ENCODE measurements at regions not wholly inside any gene's neighbourhood (a gene's known extent, or its start where the extent isn't known, plus 50 kb on each side); places are given as distances from the start of the nearest gene placed in this dataset.
"Not testable (repeated sequence)": the region's sequence is repeated elsewhere in the genome, so short reads cannot be mapped to it uniquely, and the experiment has no call there.

- DNase-seq: no peak
Observed at GRCh38 chr21:14677639-14678179, 131.6 kb upstream of the SAMSN1 start.

GRCh38 chr21:14677013-14677412, 130.9 kb upstream of the SAMSN1 start:
- no peak for DNase-seq

DNA sequence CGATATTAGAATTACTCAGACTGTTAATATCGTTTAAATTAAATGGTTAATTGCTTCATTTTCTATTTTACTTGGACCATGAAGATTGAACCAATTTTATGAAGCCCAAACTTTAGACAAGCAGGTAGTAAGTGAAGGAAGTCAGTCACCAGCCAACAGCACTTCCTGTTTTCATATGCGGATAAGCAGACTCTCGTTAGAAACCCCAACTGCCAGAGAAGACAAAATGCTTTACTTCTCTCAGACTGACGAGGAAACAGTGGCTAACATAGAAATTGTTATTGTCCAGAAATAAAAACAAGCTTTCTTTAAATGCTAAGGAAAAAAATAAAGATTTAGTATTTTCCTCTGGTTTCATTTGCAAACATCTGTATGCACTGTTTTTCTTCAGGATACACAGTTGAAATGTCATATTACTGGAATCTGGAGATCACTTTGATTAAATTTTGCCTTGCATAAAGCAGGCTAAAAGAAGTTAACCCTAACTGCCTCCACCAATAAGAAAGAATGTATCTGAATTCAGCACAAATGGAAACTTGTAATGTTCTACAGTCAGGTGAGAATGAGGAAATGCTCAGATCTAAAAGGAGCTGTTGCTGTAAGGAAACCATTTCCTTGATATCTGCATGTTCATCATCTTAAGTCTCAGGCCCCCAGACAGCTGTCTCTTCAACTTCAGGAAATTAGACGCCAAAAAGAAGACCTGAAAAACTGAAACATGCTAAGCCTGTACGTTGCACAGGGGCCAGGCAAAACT, 129.8 kb upstream of the SAMSN1 start:
- DNase-seq: peak; percentile 11

DNA sequence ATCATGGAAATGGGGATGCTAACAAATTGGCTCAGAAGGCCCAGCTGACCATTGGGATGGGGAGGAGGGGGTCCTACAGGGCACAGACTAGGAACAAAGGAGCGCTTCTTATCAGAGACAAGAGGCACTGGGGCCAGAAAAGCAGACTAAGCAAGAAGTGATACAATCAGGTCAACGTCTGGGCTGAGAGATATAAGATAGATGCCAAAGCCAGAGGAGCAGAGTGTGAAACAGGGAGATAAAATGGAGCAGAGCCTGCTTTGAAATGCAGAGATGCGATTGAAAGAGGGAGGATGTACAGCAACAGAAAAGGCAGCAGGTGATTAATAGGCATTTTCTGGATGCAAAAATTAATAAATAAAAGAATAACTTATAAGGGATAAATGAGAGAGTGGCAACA, 127.5 kb upstream of the SAMSN1 start:
- DNase-seq: no peak

GRCh38 chr21:14672466-14672865, 126.4 kb upstream of the SAMSN1 start:
- no peak for DNase-seq

DNA sequence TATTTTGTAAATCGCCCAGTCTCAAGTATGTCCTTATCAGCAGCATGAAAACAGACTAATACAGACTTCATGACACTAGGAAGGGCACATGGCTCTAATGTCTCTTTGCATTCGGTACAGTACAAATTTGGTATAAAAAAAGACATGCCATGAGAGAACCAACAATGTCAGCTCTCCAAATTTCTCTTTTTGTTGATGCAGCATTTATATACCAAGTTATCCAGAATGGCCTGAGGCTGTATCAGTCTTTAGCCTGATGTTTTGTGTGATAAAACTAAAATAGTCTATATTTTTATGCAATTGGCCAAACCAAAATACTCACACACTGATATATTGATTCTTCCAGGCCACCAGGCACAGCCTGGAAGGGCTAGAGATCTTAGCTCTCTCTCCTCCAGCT, 124.3 kb upstream of the SAMSN1 start:
- DNase-seq: no peak

DNA sequence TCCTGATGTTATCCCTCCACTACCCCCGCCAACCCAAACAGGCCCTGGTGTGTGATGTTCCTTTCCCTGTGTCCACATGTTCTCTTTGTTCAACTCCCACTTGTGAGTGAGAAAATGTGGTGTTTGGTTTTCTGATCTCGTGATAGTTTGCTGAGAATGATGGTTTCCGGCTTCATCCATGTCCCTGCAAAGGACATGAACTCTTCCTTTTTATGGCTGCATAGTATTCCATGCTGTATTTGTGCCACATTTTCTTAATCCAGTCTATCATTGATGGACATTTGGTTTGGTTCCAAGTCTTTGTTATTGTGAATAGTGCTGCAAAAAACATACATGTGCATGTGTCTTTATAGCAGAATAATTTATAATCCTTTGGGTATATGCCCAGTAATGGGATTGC, 123.0 kb upstream of the SAMSN1 start:
- not testable (repeated sequence) for DNase-seq

DNA sequence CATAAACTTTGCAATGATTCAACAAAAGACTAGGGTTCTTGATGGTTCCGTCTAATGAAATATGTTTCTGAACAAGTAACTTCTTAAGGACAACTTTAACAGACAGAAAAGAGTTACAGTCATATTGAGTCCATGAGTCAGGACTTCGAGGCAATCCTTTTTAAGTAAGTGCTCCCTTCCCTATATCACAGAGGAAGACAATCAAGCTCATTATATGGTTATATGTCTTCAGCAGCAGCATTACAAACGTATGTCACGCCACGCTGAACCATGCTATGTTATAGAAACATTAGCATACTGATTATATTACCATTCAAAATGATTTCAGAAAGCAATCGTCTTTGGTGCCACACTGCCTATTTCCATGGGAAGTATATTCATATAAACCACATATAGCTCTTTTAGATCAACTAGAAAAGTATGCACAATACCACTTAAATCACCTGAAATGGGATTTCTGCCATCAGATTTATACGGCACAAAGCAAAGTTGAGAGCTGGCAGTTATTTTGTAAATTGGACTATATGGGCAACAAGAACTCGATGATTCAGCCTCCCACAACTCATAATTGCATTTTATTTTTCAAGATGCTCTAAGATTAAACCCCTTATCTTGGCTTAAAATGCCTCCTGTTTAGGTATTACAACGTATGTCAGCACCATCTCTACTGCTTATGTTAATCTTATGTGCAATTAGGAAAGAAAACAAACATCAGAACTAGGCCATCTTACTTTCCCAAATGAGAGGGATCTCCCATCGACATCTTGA, 111.3 kb upstream of the SAMSN1 start:
- DNase-seq: no peak

DNA sequence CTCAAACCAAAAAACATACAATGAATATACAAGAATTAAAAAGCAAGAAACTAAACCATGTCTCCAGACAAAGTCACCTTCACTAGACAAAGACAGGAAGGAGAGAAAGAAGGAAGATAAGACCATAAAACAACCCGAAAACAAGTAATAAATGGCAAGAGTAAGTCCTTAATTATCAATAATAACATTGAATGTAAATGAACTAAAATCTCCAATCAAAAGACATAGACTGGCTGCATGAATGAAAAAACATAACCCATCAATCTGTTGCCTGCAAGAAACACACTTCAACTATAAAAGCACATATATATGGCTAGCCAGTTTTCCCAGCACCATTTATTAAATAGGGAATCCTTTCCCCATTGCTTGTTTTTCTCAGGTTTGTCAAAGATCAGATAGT, 100.8 kb upstream of the SAMSN1 start:
- DNase-seq: no peak

DNA sequence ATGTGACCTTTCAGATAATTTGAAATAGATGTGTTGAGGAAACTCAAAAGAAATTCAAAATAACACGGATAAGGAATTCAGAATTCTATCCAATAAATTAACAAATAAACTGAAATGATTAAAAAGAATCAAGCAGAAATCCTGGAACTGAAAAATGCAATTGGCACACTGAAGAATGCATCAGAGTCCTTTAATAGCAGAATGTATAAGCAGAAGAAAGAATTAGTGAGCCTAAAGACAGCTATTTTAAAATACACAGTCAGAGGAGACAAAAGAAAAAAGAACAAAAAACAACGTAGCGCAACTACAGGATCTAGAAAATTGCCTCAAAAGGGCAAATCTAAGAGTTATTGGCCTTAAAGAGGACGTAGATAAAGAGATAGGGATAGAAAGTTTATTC, 99.6 kb upstream of the SAMSN1 start:
- DNase-seq: no peak

DNA sequence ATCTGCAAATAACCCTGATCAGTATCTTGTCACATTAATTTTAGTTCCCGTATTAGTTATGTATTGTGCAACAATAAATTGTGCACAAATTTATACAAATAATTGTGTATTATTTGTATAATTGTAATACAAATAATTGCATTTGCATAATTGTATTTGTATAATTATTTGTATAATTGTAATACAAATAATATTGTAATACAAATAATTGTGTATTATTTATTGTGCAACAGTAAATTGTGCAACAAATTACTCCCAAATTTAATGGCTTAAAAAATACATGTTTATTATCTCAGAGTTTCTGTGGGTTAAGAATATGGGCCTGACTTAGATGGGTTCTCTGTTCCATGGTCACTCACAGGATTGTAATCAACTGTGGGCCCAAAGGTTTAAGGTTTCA, 86.2 kb upstream of the SAMSN1 start:
- DNase-seq: no peak

DNA sequence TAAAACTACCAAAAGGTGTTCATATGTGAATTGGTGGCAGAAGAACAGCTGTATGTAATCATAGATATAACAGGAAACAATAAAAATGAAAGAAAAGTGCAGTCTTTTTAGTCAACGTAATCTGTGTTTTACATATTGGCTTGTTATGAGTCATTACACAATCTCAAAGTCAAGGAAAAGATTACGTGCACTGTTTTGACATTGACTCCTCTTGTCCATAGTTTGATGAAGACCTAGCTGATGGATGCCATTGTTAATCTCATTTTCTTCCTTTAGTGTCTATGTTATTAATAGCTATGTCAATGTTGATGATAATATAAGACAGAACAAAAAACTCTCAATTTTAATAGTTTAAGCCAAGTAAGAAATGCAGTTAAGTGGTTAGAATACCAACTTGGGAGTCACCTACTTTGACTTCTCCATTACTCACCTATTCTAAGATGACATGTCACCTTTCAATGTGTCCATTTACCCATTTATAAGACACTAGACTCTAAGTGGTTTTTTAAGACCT, 84.5 kb upstream of the SAMSN1 start:
- DNase-seq: no peak

DNA sequence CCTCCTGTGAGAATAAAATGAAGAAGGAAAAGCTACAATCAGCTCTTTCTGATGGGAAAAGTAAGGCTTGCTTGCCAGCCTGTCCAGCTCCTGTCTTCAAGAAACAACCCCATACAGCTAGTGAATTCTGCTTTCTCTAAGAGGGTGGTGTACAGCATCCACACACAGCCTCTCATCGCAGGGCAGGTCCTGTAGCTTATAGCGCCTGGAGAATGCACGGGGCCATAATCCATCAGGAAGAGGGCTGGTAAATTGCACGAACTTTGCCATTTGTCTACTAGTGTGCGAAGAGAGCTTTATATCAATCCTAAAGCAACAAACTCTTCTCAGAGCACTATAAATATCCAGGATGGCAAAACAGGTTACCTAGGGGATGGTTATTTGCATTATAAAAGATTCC, 83.3 kb upstream of the SAMSN1 start:
- DNase-seq: no peak

DNA sequence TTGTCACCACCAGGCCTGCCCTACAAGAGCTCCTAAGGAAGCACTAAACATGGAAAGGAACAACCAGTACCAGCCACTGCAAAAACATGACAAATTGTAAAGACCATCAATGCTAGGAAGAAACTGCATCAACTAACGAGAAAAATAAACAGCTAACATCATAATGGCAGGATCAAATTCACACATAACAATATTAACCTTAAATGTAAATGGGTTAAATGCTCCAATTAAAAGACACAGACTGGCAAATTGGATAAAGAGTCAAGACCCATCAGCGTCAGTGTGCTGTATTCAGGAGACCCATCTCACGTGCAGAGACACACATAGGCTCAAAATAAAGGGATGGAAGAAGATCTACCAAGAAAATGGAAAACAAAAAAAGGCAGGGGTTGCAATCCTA, 77.0 kb upstream of the SAMSN1 start:
- not testable (repeated sequence) for DNase-seq

GRCh38 chr21:14620152-14620551, 74.0 kb upstream of the SAMSN1 start:
- no peak for DNase-seq

- no peak for DNase-seq
Observed at GRCh38 chr21:14617871-14618270, 71.8 kb upstream of the SAMSN1 start.

DNA sequence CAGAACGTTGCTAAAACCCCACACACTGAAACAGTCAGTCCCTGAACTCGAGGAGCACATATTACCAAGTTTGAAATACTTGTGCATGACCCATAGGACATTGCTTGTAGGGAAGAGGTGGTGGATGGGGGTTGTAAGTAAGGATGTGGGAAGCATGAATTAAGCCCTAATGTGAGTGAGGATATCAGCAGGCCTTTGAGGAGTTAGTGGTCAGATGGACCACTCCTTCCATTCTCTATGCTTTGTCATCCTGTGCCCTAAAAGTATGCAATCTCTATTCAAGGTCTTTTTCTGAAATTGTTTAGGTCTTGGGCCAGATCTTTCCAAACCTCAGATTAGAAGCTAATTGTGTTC, 70.9 kb upstream of the SAMSN1 start:
- no peak for DNase-seq

DNA sequence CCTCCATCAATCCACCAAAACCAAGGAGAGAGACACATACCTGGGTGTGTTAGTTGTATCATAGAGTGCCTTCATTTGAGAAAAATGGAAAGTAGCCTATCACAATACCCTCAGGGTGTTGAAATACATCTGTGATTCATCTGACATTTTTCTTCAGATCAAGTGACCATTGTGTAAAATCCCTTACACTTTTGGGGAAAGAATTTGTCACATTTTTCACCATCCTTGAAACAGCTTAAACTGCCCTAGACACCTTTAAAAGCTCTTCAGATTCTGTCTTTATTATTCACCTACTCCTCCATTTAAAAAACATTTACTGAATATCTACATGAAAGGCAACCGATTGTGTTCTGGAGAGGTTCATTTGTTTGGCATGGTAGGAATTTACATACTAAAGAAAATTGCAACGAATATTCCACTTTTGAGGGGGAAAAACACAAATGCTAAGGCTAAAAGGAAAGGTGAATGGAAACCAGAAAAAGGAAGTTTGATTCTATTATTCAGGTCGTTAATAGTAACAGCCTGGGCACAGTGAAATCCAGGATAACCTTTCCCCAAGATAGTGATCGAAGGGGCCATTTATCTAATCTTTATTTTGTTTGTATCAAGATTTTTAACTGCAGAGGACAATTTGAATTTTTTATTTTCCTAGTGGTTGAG, 70.4 kb upstream of the SAMSN1 start:
- DNase-seq: no peak

DNA sequence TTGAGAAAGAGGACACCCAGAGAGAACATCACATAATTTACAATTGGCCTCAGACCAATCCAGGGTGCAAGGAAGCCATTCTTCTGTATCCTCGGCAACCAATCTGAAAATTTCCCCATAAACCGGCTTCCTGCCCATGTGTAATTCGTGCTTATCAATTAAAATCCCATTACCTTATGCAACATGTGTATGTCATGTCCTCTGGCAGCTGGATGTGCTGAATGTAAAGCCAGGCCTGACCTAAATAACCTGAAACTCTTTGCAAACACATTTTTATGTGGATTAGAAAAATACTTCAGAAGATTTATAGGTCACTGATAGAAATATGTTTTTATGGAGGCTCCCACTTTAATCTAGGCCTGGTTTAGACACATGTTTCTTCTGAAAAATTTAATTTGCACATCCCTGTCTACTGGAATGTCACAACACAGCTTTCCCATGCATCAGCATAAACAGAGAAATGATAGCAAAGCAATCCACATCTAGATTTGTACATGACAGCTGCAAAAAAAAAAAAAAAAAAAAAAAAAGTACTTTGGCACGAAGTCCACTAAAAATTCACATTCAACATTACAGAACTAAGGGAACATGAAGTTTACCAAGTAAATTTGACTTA, 69.4 kb upstream of the SAMSN1 start:
- DNase-seq: no peak

DNA sequence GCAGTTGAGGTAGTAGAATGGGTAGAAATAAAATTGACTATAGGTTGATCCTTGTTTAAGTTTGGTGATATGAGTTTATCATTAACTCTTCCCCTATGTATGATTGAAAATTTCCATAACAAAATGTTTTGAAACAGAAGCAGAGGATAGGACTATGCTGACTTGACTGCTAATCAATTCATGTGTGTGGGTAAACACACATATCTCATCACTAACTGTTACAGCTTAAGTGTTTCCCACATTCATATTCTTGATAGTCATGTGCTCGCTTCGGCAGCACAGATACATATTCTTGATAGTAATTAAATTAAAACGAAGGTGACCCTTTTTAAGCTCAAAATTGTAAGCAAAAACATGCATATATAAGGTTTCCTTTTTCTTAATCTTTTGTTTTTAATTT, 68.2 kb upstream of the SAMSN1 start:
- DNase-seq: no peak

DNA sequence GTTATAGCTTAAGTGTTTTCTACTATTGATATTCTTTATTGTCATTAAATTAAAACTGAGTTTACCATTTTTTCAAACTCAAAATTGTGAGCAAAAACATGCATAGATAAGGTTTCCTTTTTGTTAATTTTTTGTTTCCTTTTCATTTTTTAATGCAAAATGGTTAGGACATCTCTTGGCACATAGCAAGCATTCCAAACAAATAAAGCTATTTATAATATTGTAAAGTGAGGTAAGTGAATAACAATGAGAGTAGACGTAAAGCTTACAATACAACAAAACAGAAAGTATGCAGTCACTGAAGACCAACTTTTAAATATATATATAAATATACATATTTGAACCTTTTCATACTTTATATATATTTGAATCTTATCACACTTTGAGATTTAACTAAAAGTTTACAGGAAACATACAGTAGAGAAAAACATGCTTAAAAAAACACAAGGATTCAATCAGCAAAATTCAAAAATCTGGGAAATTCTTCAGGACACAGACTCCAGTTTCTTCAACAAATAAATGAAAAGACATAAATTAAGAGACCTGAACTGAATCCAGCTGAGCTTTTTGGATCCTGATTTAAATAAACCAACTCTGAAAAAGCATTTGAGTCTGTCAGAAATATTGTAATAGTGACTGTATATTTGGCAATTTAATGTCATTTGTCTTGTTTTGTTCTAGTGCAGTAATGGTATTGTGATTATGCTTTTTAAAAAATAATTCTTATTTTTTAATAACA, 67.5 kb upstream of the SAMSN1 start:
- no peak for DNase-seq

- not testable (repeated sequence) for DNase-seq
Observed at GRCh38 chr21:14610119-14610518, 64.0 kb upstream of the SAMSN1 start.
